Kidney (tissue), 13 donors: ENCODE measurements at regions not wholly inside any gene's neighbourhood (a gene's known extent, or its start where the extent isn't known, plus 50 kb on each side); places are given as distances from the start of the nearest gene placed in this dataset.

ENCODE experiments used
- DNase-seq, 5 donors: peaks; one replicate each; pipeline ENCODE4 v3.0.0-alpha.2; 2013 to 2020
- FAIRE-seq: peaks from 2 replicates; lab custom pipeline; 2012; peaks lifted over from hg19 to GRCh38; lab: Jason Lieb, UNC
- H3K27ac ChIP-seq, 2 donors: one replicate each; pipeline ENCODE4 v1.7.0; 2013; ENCODE audit warnings: low read depth in 2 of 2, low read length in 2 of 2, inconsistent platforms in 1 of 2
- H3K27me3 ChIP-seq: one replicate; pipeline ENCODE4 v1.7.1; 2013; ENCODE audit warnings: low read length, inconsistent platforms; ENCODE audit not compliant: control insufficient read depth, insufficient read depth
- H3K36me3 ChIP-seq, 3 donors: one replicate each; pipeline versions ENCODE4 v1.7.0 to v1.7.1; 2013; ENCODE audit warnings: low read length in 3 of 3, control low read depth in 1 of 3, inconsistent platforms in 1 of 3; ENCODE audit not compliant: insufficient read depth in 3 of 3, control insufficient read depth in 2 of 3
- H3K4me1 ChIP-seq, 3 donors: one replicate each; pipeline versions ENCODE4 v1.7.0 to v1.7.1; 2013; ENCODE audit warnings: low read length in 3 of 3, inconsistent platforms in 1 of 3, low read depth in 1 of 3; ENCODE audit not compliant: control insufficient read depth in 2 of 3, insufficient read depth in 2 of 3
- H3K4me3 ChIP-seq, 3 donors: one replicate each; pipeline versions ENCODE4 v1.7.0 to v1.8.1; 2013; ENCODE audit warnings: low read length in 3 of 3, control low read depth in 1 of 3, inconsistent platforms in 1 of 3
- H3K9ac ChIP-seq, 3 donors: one replicate each; pipeline versions ENCODE4 v1.7.0 to v1.7.1; 2013; ENCODE audit warnings: low read length in 3 of 3, control low read depth in 1 of 3, inconsistent platforms in 1 of 3
- H3K9me3 ChIP-seq, 3 donors: one replicate each; pipeline versions ENCODE4 v1.7.0 to v1.7.1; 2013; ENCODE audit warnings: low read length in 3 of 3, control low read depth in 1 of 3, inconsistent platforms in 1 of 3; ENCODE audit not compliant: control insufficient read depth in 2 of 3, insufficient read depth in 1 of 3
- CTCF ChIP-seq: IDR thresholded peaks from 3 replicates; pipeline ENCODE4 v1.5.1; 2012; ENCODE audit warnings: mild to moderate bottlenecking, moderate library complexity, borderline replicate concordance; ENCODE audit not compliant: insufficient read depth; ENCODE audit errors: extremely low read depth
- intact Hi-C: fragments of 100-400 bp; cut with DNase I; formaldehyde crosslinking; loops from one replicate; pipeline ENCODE4 v1.11.1; 2022
- donor health status: control.
- donor health status: control.
- donor health status: control.
- donor health status: control.
- donor health status: control.
- donor health status: DM: yes; HTN: yes; CAD: no.
- donor health status: Normal renal cell carcinoma (clear cell type).

- Histone ChIP-seq H3K9ac (no peak overlapping the region), H3K4me1 (no peaks in the 10 kb centered on the region), H3K27ac (no peak overlapping the region), H3K9me3 (no peaks in the 10 kb centered on the region), H3K36me3 (no peaks in the 10 kb centered on the region), H3K27me3 (no peaks in the 10 kb centered on the region), H3K4me3 (no peak overlapping the region)
- DNase-seq, result no peak
- FAIRE-seq, result no peak
- no peak for TF ChIP-seq CTCF
- intact Hi-C loops, result no loop called here
Measured at GRCh38 chr16:50887500-50888298, 145.8 kb downstream of the CYLD start.

- Histone ChIP-seq H3K9me3 (no peaks in the 10 kb centered on the region), H3K36me3 (no peaks in the 10 kb centered on the region), H3K27ac (no peak overlapping the region), H3K27me3 (no peaks in the 10 kb centered on the region), H3K4me3 (no peak overlapping the region), H3K9ac (no peak overlapping the region), H3K4me1 (no peaks in the 10 kb centered on the region)
- DNase-seq (no peak), FAIRE-seq (no peak)
- peak; percentile 33 for TF ChIP-seq CTCF
- intact Hi-C loops, result no loop called here
Measured at GRCh38 chr16:50884066-50884860, 142.4 kb downstream of the CYLD start.

GRCh38 chr16:50881956-50882355 is 140.1 kb downstream of the CYLD start:
- no peak for FAIRE-seq

More at GRCh38 chr16:50881956-50882355, 140.1 kb downstream of the CYLD start:
- Histone ChIP-seq H3K27me3 (no peaks in the 10 kb centered on the region), H3K4me1 (no peaks in the 10 kb centered on the region), H3K27ac (no peak overlapping the region), H3K36me3 (no peaks in the 10 kb centered on the region), H3K9me3 (no peaks in the 10 kb centered on the region), H3K4me3 (no peak overlapping the region), H3K9ac (no peak overlapping the region)
- no peak for TF ChIP-seq CTCF
- intact Hi-C loops, result no loop called here
- DNase-seq, result no peak
